GM13976 (cell line): ENCODE measurements at regions not wholly inside any gene's neighbourhood (a gene's known extent, or its start where the extent isn't known, plus 50 kb on each side); places are given as distances from the start of the nearest gene placed in this dataset.

Source experiments
- DNase-seq: peaks from one replicate; pipeline ENCODE4 v3.0.0; 2012; ENCODE audit warnings: low spot score
- in situ Hi-C: fragments of 300-500 bp; cut with MboI; formaldehyde crosslinking; loops from one replicate; pipeline ENCODE4 v1.12.0; 2022; ENCODE audit warnings: low sequenced_read_pairs, mixed read lengths, inconsistent platforms; ENCODE audit not compliant: unreplicated experiment
- TF ChIP-seq, protein P1 (sequence below): IDR thresholded peaks from 2 replicates; pipeline ENCODE4 v1.5.1; 2012; ENCODE audit warnings: borderline replicate concordance, mild to moderate bottlenecking; ENCODE audit not compliant: insufficient read depth; ENCODE audit errors: extremely low read depth, missing control alignments, control extremely low read depth

- in situ Hi-C loops = no loop called here
- TF ChIP-seq, protein P1, sequence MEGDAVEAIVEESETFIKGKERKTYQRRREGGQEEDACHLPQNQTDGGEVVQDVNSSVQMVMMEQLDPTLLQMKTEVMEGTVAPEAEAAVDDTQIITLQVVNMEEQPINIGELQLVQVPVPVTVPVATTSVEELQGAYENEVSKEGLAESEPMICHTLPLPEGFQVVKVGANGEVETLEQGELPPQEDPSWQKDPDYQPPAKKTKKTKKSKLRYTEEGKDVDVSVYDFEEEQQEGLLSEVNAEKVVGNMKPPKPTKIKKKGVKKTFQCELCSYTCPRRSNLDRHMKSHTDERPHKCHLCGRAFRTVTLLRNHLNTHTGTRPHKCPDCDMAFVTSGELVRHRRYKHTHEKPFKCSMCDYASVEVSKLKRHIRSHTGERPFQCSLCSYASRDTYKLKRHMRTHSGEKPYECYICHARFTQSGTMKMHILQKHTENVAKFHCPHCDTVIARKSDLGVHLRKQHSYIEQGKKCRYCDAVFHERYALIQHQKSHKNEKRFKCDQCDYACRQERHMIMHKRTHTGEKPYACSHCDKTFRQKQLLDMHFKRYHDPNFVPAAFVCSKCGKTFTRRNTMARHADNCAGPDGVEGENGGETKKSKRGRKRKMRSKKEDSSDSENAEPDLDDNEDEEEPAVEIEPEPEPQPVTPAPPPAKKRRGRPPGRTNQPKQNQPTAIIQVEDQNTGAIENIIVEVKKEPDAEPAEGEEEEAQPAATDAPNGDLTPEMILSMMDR = no peak
- DNase-seq = peak; percentile 35
Measured at GRCh38 chr15:70278644-70279043, 180.9 kb upstream of the TLE3 start.

GRCh38 chr15:70277556-70277955 lies 179.8 kb upstream of the TLE3 start:
- TF ChIP-seq, protein P1 = no peak
- in situ Hi-C loops = no loop called here
- DNase-seq = no peak

DNA sequence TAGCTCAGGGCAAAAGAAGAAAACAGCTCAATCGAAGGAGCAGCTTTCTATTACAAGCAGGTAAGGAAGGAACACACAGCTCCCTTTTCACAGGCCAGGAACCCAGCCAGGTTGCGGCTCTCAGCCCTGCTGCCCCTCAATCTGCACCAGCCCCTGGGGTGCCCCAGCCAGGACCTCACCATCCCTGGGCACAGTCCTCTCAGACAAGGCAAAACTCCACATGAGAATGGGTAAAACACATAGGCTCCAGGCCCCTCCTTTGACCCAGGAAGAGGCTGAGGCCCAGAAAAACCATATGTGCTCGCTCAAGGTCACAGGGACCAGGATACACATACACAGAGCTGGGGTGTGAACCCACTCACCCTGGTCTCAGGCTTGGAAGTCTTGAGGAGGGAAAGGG lies 178.7 kb upstream of the TLE3 start:
- in situ Hi-C loops = no loop called here
- no peak for DNase-seq
- TF ChIP-seq, protein P1 = no peak

GRCh38 chr15:70275461-70276138 lies 177.9 kb upstream of the TLE3 start:
- in situ Hi-C loops = no loop called here
- no peak for DNase-seq
- TF ChIP-seq, protein P1 = no peak

- in situ Hi-C loops = no loop called here
- DNase-seq = no peak
- TF ChIP-seq, protein P1 = no peak
Measured at GRCh38 chr15:70274908-70275307, 177.2 kb upstream of the TLE3 start.

DNA sequence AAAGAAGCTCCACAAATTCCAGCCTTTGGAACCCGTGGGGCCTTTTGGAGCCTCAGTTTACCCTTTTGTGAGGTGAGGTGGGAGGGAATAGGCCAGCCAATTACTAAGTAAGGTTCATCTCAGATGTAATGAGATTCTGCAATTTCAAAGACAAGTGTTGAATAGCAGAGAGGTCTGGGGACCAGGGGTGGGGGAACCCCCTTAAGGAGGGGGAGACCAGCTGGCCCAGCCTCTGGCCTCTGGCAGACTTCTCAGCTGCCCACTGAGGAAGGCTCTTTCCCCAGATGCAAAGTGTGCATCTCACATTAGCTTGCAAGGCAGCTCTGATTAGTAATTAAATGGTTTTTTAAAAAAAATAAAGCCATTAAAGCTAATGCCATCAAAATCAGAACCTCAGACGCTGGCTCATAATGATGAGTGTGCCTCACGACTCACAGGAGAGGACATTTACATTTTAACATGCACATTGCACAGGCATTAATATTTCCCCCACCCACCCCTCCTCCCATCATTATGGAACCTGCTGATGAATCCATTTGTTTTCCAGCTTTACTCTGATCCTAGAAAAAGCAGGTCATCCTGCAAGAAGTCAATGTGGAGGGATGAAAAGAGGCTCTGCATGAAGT lies 176.7 kb upstream of the TLE3 start:
- no peak for DNase-seq
- in situ Hi-C loops = no loop called here
- TF ChIP-seq, protein P1 = no peak
